ENCODE measurements at regions not wholly inside any gene's neighbourhood (a gene's known extent, or its start where the extent isn't known, plus 50 kb on each side); places are given as distances from the start of the nearest gene placed in this dataset.
"Not testable (repeated sequence)": the region's sequence is repeated elsewhere in the genome, so short reads cannot be mapped to it uniquely, and the experiment has no call there.

DNA sequence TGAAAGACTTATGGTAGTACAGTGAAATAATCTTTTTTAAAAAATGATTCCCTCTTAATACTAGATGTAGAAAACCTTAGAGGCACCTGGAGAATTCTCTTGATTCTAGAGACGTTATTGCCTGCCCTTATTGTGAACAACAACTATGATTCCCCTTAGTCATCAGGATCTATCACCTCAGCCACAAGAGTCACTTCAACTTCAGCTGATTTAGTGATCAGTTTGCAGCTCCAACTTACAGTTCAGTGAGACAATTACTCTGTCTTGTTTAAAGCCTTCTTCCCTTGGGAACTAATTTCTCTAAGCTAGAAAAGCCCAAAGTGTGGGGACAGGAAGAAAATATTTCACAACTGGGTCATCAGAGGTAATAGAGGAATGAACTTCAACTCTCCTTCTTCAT lies 254.3 kb upstream of the SLITRK1 start:
- no peak for ATAC-seq
- no peak for DNase-seq (ENCODE audit: low spot score)

- DNase-seq (ENCODE audit: low spot score) (no peak), ATAC-seq (no peak)
Measured at GRCh38 chr13:84132491-84132890, 250.2 kb upstream of the SLITRK1 start.

GRCh38 chr13:84131249-84131648 lies 249.0 kb upstream of the SLITRK1 start:
- ATAC-seq (no peak), DNase-seq (ENCODE audit: low spot score) (no peak)

GRCh38 chr13:84130495-84131114 lies 248.3 kb upstream of the SLITRK1 start:
- no peak for DNase-seq (ENCODE audit: low spot score)
- ATAC-seq = no peak

DNA sequence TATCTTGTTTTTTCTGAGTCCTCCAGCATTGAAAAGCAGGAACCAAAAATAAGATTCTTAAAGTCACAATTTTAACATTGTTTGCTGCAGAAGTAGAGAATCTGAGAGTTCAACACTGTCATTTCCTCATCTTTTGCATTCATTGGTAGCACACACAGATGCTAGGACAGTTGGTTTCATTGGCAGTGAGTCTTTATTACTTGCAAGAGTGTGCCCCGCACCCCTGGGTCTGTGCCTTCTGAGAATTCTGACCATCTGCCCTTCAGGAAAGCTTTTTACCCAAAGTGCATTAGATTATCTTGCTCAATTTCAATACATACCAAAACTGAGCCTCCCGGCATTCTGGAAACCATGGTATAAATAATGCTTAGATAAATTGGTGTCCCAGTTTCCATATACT lies 247.7 kb upstream of the SLITRK1 start:
- no peak for ATAC-seq
- no peak for DNase-seq (ENCODE audit: low spot score)

- ATAC-seq (no peak), DNase-seq (ENCODE audit: low spot score) (no peak)
Measured at GRCh38 chr13:84127597-84128128, 245.4 kb upstream of the SLITRK1 start.

- no peak for DNase-seq (ENCODE audit: low spot score)
- no peak for ATAC-seq
Measured at GRCh38 chr13:84126671-84127171, 244.4 kb upstream of the SLITRK1 start.

- no peak for ATAC-seq
- no peak for DNase-seq (ENCODE audit: low spot score)
Measured at GRCh38 chr13:84121456-84121855, 239.2 kb upstream of the SLITRK1 start.

- no peak for DNase-seq (ENCODE audit: low spot score)
- ATAC-seq = no peak
Measured at GRCh38 chr13:84118839-84119409, 236.7 kb upstream of the SLITRK1 start.

DNA sequence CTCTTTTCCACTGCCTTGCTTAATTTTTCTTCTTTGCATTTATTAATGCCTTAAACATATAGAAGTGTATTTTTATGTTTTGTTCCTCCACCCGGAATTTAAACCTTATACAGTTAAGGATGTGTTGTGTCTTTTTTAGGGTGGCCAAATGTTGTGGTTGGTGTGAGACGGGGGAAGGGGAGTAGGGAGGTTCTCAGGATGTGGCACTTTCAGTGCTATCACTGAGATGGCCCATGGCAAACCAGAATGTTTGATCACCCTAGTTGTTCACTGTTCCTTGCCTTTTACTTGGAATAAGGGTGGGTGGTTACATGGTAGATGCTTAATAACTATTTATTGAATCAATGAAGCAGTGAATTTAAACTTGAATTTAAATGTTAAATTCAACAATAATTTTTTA lies 216.0 kb upstream of the SLITRK1 start:
- DNase-seq (ENCODE audit: low spot score) = no peak
- ATAC-seq = no peak

- no peak for ATAC-seq
- DNase-seq (ENCODE audit: low spot score) = no peak
Measured at GRCh38 chr13:84097148-84097547, 214.9 kb upstream of the SLITRK1 start.

DNA sequence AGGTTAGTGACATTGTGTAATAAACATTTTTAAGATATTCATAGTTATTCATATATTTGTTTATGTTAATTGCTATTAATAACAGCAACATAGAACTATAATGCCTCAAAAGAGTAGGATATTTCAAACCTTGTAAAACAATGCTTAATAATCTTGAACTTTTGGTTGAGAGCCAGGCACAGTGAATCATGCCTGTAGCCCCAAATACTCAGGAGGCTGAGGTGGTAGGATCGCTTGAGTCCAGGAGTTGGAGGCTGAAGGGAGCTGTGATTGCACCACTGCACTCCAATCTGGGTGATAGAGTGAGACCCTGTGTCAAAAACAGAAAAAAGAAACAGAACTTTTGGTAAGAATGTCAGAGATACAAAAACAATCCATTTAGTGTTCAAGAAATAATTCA lies 213.9 kb upstream of the SLITRK1 start:
- DNase-seq (ENCODE audit: low spot score) (no peak), ATAC-seq (no peak)

DNA sequence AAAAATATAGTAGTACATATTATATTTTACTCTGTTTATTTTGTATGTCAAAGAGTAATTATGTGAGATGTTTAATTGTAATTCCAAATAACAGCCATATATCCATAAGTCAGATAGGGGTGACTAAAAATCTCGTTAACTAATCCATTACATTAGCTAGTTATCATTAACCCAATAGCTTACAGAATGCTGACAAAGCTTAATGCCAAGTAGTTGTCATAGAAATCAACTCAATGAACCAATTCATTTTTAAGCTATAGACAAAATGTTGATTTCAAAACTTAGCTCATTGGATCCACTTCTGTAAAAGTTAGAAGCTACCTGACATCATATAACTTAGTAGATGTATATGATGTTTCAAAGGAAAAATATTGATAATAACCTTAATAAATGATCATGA lies 206.7 kb upstream of the SLITRK1 start:
- no peak for DNase-seq (ENCODE audit: low spot score)
- no peak for ATAC-seq

- ATAC-seq (no peak), DNase-seq (ENCODE audit: low spot score) (no peak)
Measured at GRCh38 chr13:84086847-84087162, 204.5 kb upstream of the SLITRK1 start.

DNA sequence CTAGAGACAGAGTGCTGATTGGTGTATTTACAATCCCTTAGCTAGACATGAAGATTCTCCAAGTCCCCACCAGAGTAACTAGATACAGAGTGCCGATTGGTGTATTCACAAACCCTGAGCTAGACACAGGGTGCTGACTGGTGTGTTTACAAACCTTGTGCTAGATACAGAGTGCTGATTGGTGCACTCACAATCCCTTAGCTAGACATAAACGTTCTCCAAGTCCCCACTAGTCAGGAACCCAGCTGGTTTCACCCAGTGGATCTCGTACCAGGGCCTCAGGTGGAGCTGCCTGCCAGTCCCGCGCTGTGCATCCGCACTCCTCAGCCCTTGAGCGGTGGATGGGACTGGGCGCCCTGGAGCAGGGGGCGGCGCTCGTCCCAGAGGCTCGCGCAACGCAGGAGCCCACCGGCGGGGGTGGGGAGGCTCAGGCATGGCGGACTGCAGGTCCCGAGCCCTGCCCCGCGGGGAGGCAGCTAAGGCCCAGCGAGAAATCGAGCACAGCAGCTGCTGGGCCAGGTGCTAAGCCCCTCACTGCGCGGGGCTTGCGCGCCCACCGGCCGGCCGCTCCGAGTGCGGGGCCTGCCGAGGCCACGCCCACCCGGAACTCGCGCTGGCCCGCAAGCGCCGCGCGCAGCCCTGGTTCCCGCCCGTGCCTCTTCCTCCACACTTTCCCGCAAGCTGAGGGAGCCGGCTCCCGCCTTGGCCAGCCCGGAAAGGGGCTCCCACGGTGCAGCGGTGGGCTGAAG lies 204.0 kb upstream of the SLITRK1 start:
- not testable (repeated sequence) for ATAC-seq; DNase-seq (ENCODE audit: low spot score)

GRCh38 chr13:84082462-84082861 lies 200.2 kb upstream of the SLITRK1 start:
- DNase-seq (ENCODE audit: low spot score) (no peak), ATAC-seq (no peak)

DNA sequence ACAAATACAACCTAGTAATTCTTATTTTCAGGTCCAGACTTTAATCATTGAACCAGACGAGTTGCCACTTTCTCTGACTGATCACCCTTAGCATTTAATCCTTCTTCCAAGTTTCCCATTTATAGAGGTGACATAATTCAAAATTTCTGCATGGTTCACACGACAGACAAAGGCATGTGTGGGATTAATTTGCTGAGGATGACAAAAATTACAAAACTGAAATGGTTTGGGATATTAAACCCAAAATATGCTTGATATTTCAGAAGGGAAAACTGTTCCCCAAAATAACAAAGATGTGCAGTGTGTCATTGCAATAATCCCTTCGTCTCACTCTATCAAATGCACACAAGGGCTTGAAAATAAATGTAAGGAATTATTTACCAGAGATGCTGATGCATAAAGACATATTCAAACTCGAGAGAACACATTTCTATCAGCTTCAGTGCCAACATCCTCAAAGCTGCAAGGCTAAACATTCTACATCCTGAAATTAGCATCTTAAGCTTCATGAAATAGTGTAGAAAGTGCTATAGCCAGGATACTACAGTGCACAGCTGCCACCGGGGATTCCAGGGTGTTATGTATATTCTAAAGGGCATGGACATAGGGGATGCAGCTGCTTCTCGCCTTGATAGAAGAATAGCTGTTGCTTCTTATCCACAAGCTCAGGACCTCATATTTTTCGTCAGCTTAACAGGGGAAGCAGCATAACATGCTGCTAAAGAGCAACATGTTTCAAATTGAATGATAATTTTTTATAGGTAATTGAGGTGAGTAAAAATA lies 198.7 kb upstream of the SLITRK1 start:
- DNase-seq (ENCODE audit: low spot score) (no peak), ATAC-seq (no peak)

GRCh38 chr13:84077271-84077670 lies 195.0 kb upstream of the SLITRK1 start:
- no peak for ATAC-seq

DNA sequence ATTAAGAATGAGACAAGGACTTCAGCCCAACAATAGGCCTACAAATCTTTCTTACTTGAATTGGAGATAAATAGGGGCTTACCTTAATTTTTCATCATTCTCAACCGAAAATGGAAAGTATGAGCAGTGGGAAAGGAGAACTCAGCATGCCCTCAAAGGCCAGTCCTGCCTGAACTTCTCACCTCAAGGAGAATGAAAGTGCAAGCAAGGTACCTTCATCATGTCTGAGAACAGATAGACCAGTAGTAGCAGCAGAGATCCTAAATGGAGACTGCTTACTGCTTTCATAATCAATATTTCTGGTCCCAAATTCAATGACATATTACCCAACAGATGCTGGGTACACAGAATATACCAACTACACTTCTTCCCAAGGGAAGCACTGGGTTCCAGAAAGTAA lies 194.0 kb upstream of the SLITRK1 start:
- ATAC-seq = no peak
- no peak for DNase-seq (ENCODE audit: low spot score)

More at GRCh38 chr13:84077271-84077670, 195.0 kb upstream of the SLITRK1 start:
- DNase-seq (ENCODE audit: low spot score) = no peak

GRCh38 chr13:84050536-84050935 lies 168.3 kb upstream of the SLITRK1 start:
- DNase-seq (ENCODE audit: low spot score) (no peak), ATAC-seq (no peak)
